Caco-2 (cell line): ENCODE measurements at regions not wholly inside any gene's neighbourhood (a gene's known extent, or its start where the extent isn't known, plus 50 kb on each side); places are given as distances from the start of the nearest gene placed in this dataset.

Source experiments
- BruUV-seq: library from RNA; stranded (reverse); fragments of 400-500 nt; replicated peaks from 2 replicates; lab custom pipeline; 2021; lab: Mats Ljungman, UMichigan
- CTCF ChIA-PET: fragments of 300-600 bp; sonication (Branson Sonifier 250); formaldehyde crosslinking; loops from one replicate; lab custom pipeline; 2022; ENCODE audit warnings: antibody characterized with exemption; lab: Charles Lee
- POLR2A ChIA-PET: fragments of 300-600 bp; sonication (Branson Sonifier 250); formaldehyde crosslinking; loops from one replicate; lab custom pipeline; 2022; ENCODE audit warnings: antibody characterized with exemption; lab: Charles Lee
- DNase-seq, 2 experiments: peaks; one replicate each; pipeline versions ENCODE4 v3.0.0 to v3.0.0-alpha.2; 2020 to 2022
- H3K27me3 ChIP-seq: replicated peaks from 2 replicates; pipeline ENCODE4 v1.6.0; 2011; ENCODE audit warnings: low read length; ENCODE audit not compliant: control insufficient read depth, insufficient read depth
- H3K36me3 ChIP-seq: 2 replicates; pipeline ENCODE4 v1.5.1; 2011; ENCODE audit warnings: low read length; ENCODE audit not compliant: control insufficient read depth, insufficient read depth
- H3K4me1 ChIP-seq: fragments of 250-450 bp; sonication (Bioruptor Pico); 2 replicates; pipeline ENCODE4 v1.5.1; 2020; ENCODE audit warnings: mild to moderate bottlenecking
- H3K4me3 ChIP-seq: 2 replicates; pipeline ENCODE4 v1.5.1; 2011; ENCODE audit warnings: low read depth, mild to moderate bottlenecking, control low read depth, low read length
- H3K9me3 ChIP-seq: fragments of 250-450 bp; sonication (Bioruptor Pico); 2 replicates; pipeline ENCODE4 v1.5.1; 2020; ENCODE audit warnings: mild to moderate bottlenecking, moderate library complexity
- H3K27ac Mint-ChIP-seq: one replicate; pipeline ENCODE4 v1.8.0; 2022; ENCODE audit warnings: mixed read lengths; ENCODE audit not compliant: unreplicated experiment
- H3K27me3 Mint-ChIP-seq: one replicate; pipeline ENCODE4 v1.8.0; 2022; ENCODE audit warnings: mixed read lengths; ENCODE audit not compliant: insufficient read depth, unreplicated experiment
- H3K36me3 Mint-ChIP-seq: one replicate; pipeline ENCODE4 v1.8.0; 2022; ENCODE audit warnings: mild to moderate bottlenecking, mixed read lengths; ENCODE audit not compliant: insufficient read depth, unreplicated experiment
- H3K4me1 Mint-ChIP-seq: one replicate; pipeline ENCODE4 v1.8.0; 2022; ENCODE audit warnings: low read depth, mixed read lengths; ENCODE audit not compliant: unreplicated experiment
- H3K4me3 Mint-ChIP-seq: one replicate; pipeline ENCODE4 v1.8.0; 2022; ENCODE audit warnings: mild to moderate bottlenecking, moderate library complexity, mixed read lengths; ENCODE audit not compliant: unreplicated experiment
- H3K9me3 Mint-ChIP-seq: one replicate; pipeline ENCODE4 v1.8.0; 2022; ENCODE audit warnings: mixed read lengths; ENCODE audit not compliant: unreplicated experiment
- intact Hi-C: fragments of 100-400 bp; cut with micrococcal nuclease; formaldehyde crosslinking; loops from one replicate; pipeline ENCODE4 v1.10.0; 2022; ENCODE audit not compliant: unreplicated experiment
- TF ChIP-seq, protein P1 (sequence below), 2 experiments: fragments of 200-600 bp in 1 of 2; IDR thresholded peaks; 1 replicate in 1 of 2; 2 replicates in 1 of 2; pipeline versions ENCODE4 v1.5.1 to v1.8.0; 2011 to 2022; ENCODE audit warnings: antibody characterized with exemption in 1 of 2, control low read depth in 1 of 2, inconsistent platforms in 1 of 2, low read depth in 1 of 2, low read length in 1 of 2, mild to moderate bottlenecking in 1 of 2, moderate library complexity in 1 of 2; ENCODE audit not compliant: insufficient read depth in 1 of 2, severe bottlenecking in 1 of 2, unreplicated experiment in 1 of 2

DNA sequence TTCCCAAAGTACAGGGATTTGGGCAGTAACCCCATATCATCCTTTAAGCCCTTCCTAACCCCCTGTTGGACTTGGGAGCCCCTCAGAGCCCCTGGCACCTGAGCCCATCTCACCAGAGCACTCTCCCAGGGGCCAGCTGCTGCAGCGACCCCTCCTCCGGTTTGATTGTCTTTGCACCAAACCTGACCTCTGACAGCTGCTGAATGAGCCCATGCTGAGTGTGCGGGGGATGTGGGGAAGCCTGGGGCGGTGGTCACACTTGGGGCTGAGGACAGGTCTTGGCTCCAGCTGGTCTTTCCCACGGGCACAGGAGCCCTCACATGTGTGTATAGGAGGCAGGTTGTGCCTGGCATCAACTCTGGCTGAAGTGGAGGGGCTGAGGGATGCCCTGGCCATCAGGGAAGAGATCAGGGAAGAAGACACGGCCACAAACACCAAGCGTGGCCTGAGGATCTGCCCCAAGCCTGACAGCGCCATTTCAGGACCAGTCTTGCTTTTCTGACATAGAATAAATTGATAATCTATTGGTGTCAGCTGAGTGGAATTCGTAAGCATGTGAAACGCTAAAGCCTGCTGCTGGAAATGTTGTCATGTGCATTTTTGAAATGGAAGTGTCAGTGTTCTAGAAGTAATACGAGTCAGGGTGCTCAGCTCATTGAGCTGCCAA is 102.4 kb downstream of the ACKR3 start:
- Mint-ChIP-seq H3K27ac (no peak overlapping the region), H3K4me1 (no peaks in the 10 kb centered on the region)
- TF ChIP-seq, protein P1, sequence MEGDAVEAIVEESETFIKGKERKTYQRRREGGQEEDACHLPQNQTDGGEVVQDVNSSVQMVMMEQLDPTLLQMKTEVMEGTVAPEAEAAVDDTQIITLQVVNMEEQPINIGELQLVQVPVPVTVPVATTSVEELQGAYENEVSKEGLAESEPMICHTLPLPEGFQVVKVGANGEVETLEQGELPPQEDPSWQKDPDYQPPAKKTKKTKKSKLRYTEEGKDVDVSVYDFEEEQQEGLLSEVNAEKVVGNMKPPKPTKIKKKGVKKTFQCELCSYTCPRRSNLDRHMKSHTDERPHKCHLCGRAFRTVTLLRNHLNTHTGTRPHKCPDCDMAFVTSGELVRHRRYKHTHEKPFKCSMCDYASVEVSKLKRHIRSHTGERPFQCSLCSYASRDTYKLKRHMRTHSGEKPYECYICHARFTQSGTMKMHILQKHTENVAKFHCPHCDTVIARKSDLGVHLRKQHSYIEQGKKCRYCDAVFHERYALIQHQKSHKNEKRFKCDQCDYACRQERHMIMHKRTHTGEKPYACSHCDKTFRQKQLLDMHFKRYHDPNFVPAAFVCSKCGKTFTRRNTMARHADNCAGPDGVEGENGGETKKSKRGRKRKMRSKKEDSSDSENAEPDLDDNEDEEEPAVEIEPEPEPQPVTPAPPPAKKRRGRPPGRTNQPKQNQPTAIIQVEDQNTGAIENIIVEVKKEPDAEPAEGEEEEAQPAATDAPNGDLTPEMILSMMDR (IDR thresholded peaks at IDR 0.05; ENCODE audit: insufficient read depth in 1 of 2, low read depth in 1 of 2, low read length in 1 of 2, severe bottlenecking in 1 of 2, unreplicated experiment in 1 of 2): no peak

DNA sequence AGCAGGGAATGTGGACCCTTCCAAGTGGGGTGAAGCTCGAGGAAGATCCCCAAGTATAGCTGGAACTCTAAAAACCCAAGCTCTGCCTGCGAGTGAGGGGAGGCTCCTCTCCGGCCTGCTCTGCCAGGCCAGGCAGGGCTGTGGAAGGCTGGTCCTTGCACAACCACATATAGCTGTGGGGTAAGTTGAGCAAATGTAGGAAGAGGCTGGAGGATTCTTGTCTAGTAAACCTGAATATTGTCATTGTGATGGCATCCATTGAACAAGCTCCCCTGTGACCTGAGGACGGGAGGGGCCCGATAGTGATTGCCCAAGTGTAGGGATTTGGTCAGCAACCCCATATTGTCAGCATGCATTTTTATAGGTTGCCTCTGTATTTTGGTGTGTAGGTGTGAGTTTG is 103.0 kb downstream of the ACKR3 start:
- ChIA-PET CTCF (no interaction called here), POLR2A (no interaction called here)
- BruUV-seq: no TSS peak
- Mint-ChIP-seq H3K4me3 (no peak overlapping the region), H3K27me3 (no peaks in the 10 kb centered on the region), H3K4me1 (no peaks in the 10 kb centered on the region), H3K9me3 (peaks cover 9% of the 10 kb centered on the region), H3K27ac (no peak overlapping the region), H3K36me3 (no peaks in the 10 kb centered on the region)
- Histone ChIP-seq H3K27me3 (no peaks in the 10 kb centered on the region), H3K4me1 (no peaks in the 10 kb centered on the region), H3K4me3 (no peak overlapping the region), H3K9me3 (no peaks in the 10 kb centered on the region), H3K36me3 (no peaks in the 10 kb centered on the region)
- intact Hi-C loops: no loop called here
- TF ChIP-seq, protein P1 (IDR thresholded peaks at IDR 0.05; ENCODE audit: insufficient read depth in 1 of 2, low read depth in 1 of 2, low read length in 1 of 2, severe bottlenecking in 1 of 2, unreplicated experiment in 1 of 2): no peak
- DNase-seq: no peak

More for the DNA sequence above, 102.4 kb downstream of the ACKR3 start:
- H3K36me3 ChIP-seq: no peaks in the 10 kb centered on the region
- no peaks in the 10 kb centered on the region for H3K27me3 ChIP-seq
- peaks cover 9% of the 10 kb centered on the region for H3K9me3 Mint-ChIP-seq
- H3K4me1 ChIP-seq: no peaks in the 10 kb centered on the region
- H3K4me3 Mint-ChIP-seq: no peak overlapping the region
- H3K36me3 Mint-ChIP-seq: no peaks in the 10 kb centered on the region
- no peak overlapping the region for H3K4me3 ChIP-seq
- CTCF ChIA-PET: no interaction called here
- intact Hi-C loops: no loop called here
- DNase-seq: no peak
- POLR2A ChIA-PET: no interaction called here
- H3K9me3 ChIP-seq: no peaks in the 10 kb centered on the region
- BruUV-seq: no TSS peak
- H3K27me3 Mint-ChIP-seq: no peaks in the 10 kb centered on the region

DNA sequence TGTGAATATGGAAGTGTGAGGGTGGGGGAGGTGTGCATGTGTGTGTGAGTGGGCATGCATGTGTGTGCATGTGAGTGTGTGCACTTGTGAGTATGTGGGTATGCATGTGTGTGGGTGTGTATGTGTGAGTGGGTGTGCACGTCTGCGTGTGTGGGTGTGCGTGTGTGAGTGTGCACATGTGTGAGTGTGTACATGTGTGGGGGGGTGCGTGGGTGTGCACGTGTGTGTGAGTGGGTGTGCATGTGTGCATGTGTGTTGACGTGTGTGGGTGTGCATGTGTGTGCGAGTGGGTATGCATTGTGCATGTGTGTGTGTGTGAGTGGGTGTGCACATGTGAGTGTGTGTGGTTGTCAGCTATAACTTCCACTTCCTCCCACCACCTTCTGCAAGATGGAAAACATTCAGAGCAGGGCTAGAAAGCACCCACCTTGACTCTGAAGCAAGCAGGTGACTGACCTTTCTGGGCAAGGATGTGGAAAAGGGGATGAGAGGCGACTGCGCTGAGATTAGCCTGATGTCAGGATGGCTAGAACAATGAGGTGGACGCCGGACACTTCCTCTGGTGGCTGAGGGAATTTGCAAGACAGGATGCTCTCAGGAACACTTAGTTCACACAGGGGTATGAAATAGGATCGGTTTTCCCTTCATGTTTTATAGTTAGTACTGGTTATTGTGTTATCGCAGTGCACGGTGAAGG is 103.6 kb downstream of the ACKR3 start:
- no peak overlapping the region for H3K4me3 ChIP-seq
- TF ChIP-seq, protein P1 (IDR thresholded peaks at IDR 0.05; ENCODE audit: insufficient read depth in 1 of 2, low read depth in 1 of 2, low read length in 1 of 2, severe bottlenecking in 1 of 2, unreplicated experiment in 1 of 2): no peak
- Mint-ChIP-seq H3K36me3 (no peaks in the 10 kb centered on the region), H3K4me1 (no peaks in the 10 kb centered on the region), H3K9me3 (peaks cover 9% of the 10 kb centered on the region), H3K4me3 (no peak overlapping the region), H3K27me3 (no peaks in the 10 kb centered on the region), H3K27ac (no peak overlapping the region)
- no peaks in the 10 kb centered on the region for H3K36me3 ChIP-seq
- DNase-seq: no peak
- ChIA-PET CTCF (no interaction called here), POLR2A (no interaction called here)
- no peaks in the 10 kb centered on the region for H3K4me1 ChIP-seq
- no peaks in the 10 kb centered on the region for H3K9me3 ChIP-seq
- intact Hi-C loops: no loop called here
- no peaks in the 10 kb centered on the region for H3K27me3 ChIP-seq
- BruUV-seq: no TSS peak
